ENCODE measurements at regions not wholly inside any gene's neighbourhood (a gene's known extent, or its start where the extent isn't known, plus 50 kb on each side); places are given as distances from the start of the nearest gene placed in this dataset.

- peak overlapping the region; percentile 42; the same call in 1 of the 2 replicates for H3K27ac ChIP-seq
- TF ChIP-seq ZFX (IDR thresholded peaks at IDR 0.05; ENCODE audit: borderline replicate concordance), result no peak
- TF ChIP-seq CTCF (IDR thresholded peaks at IDR 0.05), result no peak
These were observed 542.8 kb downstream of the RFC3 start for GRCh38 chr13:34360702-34361101.

- TF ChIP-seq CTCF (IDR thresholded peaks at IDR 0.05) (no peak), ZFX (IDR thresholded peaks at IDR 0.05; ENCODE audit: borderline replicate concordance) (no peak)
- peak overlapping the region; percentile 42 for H3K27ac ChIP-seq
These were observed 543.6 kb downstream of the RFC3 start for GRCh38 chr13:34361560-34361959.

GRCh38 chr13:34363266-34363665 lies 545.3 kb downstream of the RFC3 start:
- no peak overlapping the region for H3K27ac ChIP-seq
- TF ChIP-seq ZFX (IDR thresholded peaks at IDR 0.05; ENCODE audit: borderline replicate concordance), result no peak
- TF ChIP-seq CTCF (IDR thresholded peaks at IDR 0.05), result no peak

- no peak for TF ChIP-seq ZFX (IDR thresholded peaks at IDR 0.05; ENCODE audit: borderline replicate concordance)
- no peak for TF ChIP-seq CTCF (IDR thresholded peaks at IDR 0.05)
These were observed 546.7 kb downstream of the RFC3 start for GRCh38 chr13:34364633-34365032.

GRCh38 chr13:34369931-34370330 lies 552.0 kb downstream of the RFC3 start:
- no peak overlapping the region for H3K27ac ChIP-seq
- TF ChIP-seq ZFX (IDR thresholded peaks at IDR 0.05; ENCODE audit: borderline replicate concordance), result no peak
- no peak for TF ChIP-seq CTCF (IDR thresholded peaks at IDR 0.05)

More at GRCh38 chr13:34364633-34365032, 546.7 kb downstream of the RFC3 start:
- H3K27ac ChIP-seq, result no peak overlapping the region

GRCh38 chr13:34371108-34371507 lies 553.2 kb downstream of the RFC3 start:
- TF ChIP-seq CTCF (IDR thresholded peaks at IDR 0.05), result no peak
- no peak for TF ChIP-seq ZFX (IDR thresholded peaks at IDR 0.05; ENCODE audit: borderline replicate concordance)
- H3K27ac ChIP-seq, result no peak overlapping the region

GRCh38 chr13:34371645-34372395 lies 553.9 kb downstream of the RFC3 start:
- no peak overlapping the region for H3K27ac ChIP-seq
- TF ChIP-seq ZFX (IDR thresholded peaks at IDR 0.05; ENCODE audit: borderline replicate concordance) (no peak), CTCF (IDR thresholded peaks at IDR 0.05) (no peak)

Data from 22Rv1 (cell line).